Neural progenitor cell (in vitro differentiated cells): ENCODE measurements at regions not wholly inside any gene's neighbourhood (a gene's known extent, or its start where the extent isn't known, plus 50 kb on each side); places are given as distances from the start of the nearest gene placed in this dataset.
A peak's percentile ranks its signal among the peaks of the same experiment; 100 is the strongest.

Experiments used
- DNase-seq: peaks from one replicate; pipeline ENCODE4 v3.0.0-alpha.2; 2016; ENCODE audit warnings: low spot score
- H2AFZ ChIP-seq: fragments of 200-600 bp; sonication (generic); replicated peaks from 2 replicates; pipeline ENCODE4 v1.6.1; 2016; ENCODE audit warnings: antibody characterized with exemption
- H3F3A ChIP-seq: fragments of 200-600 bp; sonication (generic); 2 replicates; pipeline ENCODE4 v1.6.1; 2016; ENCODE audit warnings: antibody characterized with exemption, low read depth
- H3K27ac ChIP-seq: fragments of 200-600 bp; sonication (generic); 2 replicates; pipeline ENCODE4 v1.5.1; 2016; ENCODE audit warnings: mild to moderate bottlenecking
- H3K27me3 ChIP-seq: fragments of 200-600 bp; sonication (generic); 2 replicates; pipeline ENCODE4 v1.6.1; 2016; ENCODE audit warnings: mild to moderate bottlenecking, moderate library complexity
- H3K36me3 ChIP-seq: fragments of 200-600 bp; sonication (generic); 2 replicates; pipeline ENCODE4 v1.5.1; 2016
- H3K4me1 ChIP-seq: fragments of 200-600 bp; sonication (generic); 2 replicates; pipeline ENCODE4 v1.6.1; 2016; ENCODE audit warnings: mixed run types
- H3K4me2 ChIP-seq: fragments of 200-600 bp; sonication (generic); 2 replicates; pipeline ENCODE4 v1.6.1; 2016
- H3K4me3 ChIP-seq: fragments of 200-600 bp; sonication (generic); 2 replicates; pipeline ENCODE4 v1.5.1; 2016
- H3K79me2 ChIP-seq: fragments of 200-600 bp; sonication (generic); 2 replicates; pipeline ENCODE4 v1.6.1; 2016; ENCODE audit warnings: low read depth
- H3K9ac ChIP-seq: fragments of 200-600 bp; sonication (generic); 2 replicates; pipeline ENCODE4 v1.6.1; 2016
- H3K9me3 ChIP-seq: fragments of 200-600 bp; sonication (generic); 2 replicates; pipeline ENCODE4 v1.5.1; 2016; ENCODE audit warnings: low read depth
- H4K20me1 ChIP-seq: fragments of 200-600 bp; sonication (generic); 2 replicates; pipeline ENCODE4 v1.6.1; 2016; ENCODE audit warnings: low read depth
- H3K27ac Mint-ChIP-seq: 3 replicates; pipeline ENCODE4 v1.8.0; 2021; ENCODE audit warnings: mixed read lengths
- H3K27me3 Mint-ChIP-seq: 2 replicates; pipeline ENCODE4 v1.8.0; 2022; ENCODE audit warnings: low read depth, mild to moderate bottlenecking, inconsistent platforms, moderate library complexity, mixed read lengths; ENCODE audit not compliant: insufficient read depth
- H3K36me3 Mint-ChIP-seq: 3 replicates; pipeline ENCODE4 v1.8.0; 2021; ENCODE audit warnings: mixed read lengths
- H3K4me1 Mint-ChIP-seq: 3 replicates; pipeline ENCODE4 v1.8.0; 2021; ENCODE audit warnings: mixed read lengths
- H3K4me3 Mint-ChIP-seq: 3 replicates; pipeline ENCODE4 v1.8.0; 2021; ENCODE audit warnings: mild to moderate bottlenecking, moderate library complexity, mixed read lengths
- H3K9me3 Mint-ChIP-seq: 3 replicates; pipeline ENCODE4 v1.8.0; 2020; ENCODE audit warnings: mixed read lengths
- EZH2 ChIP-seq: fragments of 200-600 bp; sonication (generic); IDR thresholded peaks from 2 replicates; pipeline ENCODE4 v1.6.1; 2017; ENCODE audit warnings: antibody characterized with exemption, mild to moderate bottlenecking, moderate library complexity
- EZH2phosphoT487 ChIP-seq: fragments of 200-600 bp; sonication (generic); IDR thresholded peaks from 2 replicates; pipeline ENCODE4 v1.6.1; 2017; ENCODE audit warnings: antibody characterized with exemption
- TF ChIP-seq, protein P1 (sequence below): fragments of 200-600 bp; sonication (generic); IDR thresholded peaks from 2 replicates; pipeline ENCODE4 v1.5.1; 2017; ENCODE audit warnings: antibody characterized with exemption, mild to moderate bottlenecking

GRCh38 chr20:59413326-59413865 is 113.0 kb downstream of the EDN3 start:
- Mint-ChIP-seq H3K4me3 (no peak overlapping the region), H3K36me3 (no peaks in the 10 kb centered on the region), H3K4me1 (peaks cover 17% of the 10 kb centered on the region), H3K9me3 (peaks cover 7% of the 10 kb centered on the region), H3K27me3 (peaks cover 2% of the 10 kb centered on the region), H3K27ac (no peak overlapping the region)
- no peaks in the 10 kb centered on the region for H3K9me3 ChIP-seq
- peaks cover 19% of the 10 kb centered on the region for H3F3A ChIP-seq
- TF ChIP-seq EZH2phosphoT487, result no peak
- no peak for TF ChIP-seq EZH2
- TF ChIP-seq, protein P1, sequence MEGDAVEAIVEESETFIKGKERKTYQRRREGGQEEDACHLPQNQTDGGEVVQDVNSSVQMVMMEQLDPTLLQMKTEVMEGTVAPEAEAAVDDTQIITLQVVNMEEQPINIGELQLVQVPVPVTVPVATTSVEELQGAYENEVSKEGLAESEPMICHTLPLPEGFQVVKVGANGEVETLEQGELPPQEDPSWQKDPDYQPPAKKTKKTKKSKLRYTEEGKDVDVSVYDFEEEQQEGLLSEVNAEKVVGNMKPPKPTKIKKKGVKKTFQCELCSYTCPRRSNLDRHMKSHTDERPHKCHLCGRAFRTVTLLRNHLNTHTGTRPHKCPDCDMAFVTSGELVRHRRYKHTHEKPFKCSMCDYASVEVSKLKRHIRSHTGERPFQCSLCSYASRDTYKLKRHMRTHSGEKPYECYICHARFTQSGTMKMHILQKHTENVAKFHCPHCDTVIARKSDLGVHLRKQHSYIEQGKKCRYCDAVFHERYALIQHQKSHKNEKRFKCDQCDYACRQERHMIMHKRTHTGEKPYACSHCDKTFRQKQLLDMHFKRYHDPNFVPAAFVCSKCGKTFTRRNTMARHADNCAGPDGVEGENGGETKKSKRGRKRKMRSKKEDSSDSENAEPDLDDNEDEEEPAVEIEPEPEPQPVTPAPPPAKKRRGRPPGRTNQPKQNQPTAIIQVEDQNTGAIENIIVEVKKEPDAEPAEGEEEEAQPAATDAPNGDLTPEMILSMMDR, result no peak
- peak; percentile 52 for DNase-seq
- no peak overlapping the region for H3K9ac ChIP-seq
- peaks cover 23% of the 10 kb centered on the region for H3K4me1 ChIP-seq
- H3K27me3 ChIP-seq, result no peaks in the 10 kb centered on the region
- no peaks in the 10 kb centered on the region for H3K79me2 ChIP-seq
- H3K4me3 ChIP-seq, result no peak overlapping the region
- peak overlapping the region; percentile 42 for H2AFZ ChIP-seq
- H3K36me3 ChIP-seq, result no peaks in the 10 kb centered on the region
- peak overlapping the region; percentile 61 for H3K4me2 ChIP-seq
- peak overlapping the region; percentile 81 for H3K27ac ChIP-seq
- H4K20me1 ChIP-seq, result no peaks in the 10 kb centered on the region

DNA sequence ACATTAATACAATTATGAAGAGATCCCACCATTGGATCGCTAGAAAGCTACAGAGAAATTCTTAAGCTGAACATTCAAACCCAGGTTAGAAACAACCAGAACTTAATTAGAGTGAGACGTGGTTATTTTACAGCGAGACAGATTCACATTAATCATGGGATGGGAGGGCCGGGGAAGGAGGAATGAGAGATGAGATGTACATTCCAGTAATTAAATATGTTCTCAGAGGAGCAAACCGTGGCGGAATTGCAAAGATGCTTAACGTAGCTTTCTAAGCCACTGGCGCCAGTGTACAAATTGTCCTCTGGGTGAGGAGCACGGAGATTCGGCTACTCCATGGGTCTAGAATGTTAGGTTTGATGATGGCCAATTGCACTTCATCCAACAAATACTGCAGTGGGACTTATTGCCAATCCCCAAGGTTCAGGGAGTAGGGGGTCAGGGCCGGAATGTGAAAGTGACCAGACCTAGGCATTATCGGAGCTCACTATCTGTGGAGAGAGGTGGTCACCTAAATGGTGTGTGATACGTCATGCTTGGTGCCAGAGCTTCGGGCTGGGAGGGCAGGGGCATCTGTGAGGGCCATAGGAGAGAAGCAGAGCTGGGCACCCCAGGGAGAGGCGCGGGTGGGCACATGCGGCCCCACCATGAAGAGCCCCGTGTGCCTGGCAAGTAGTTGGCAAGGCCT is 114.7 kb downstream of the EDN3 start:
- no peaks in the 10 kb centered on the region for H3K36me3 Mint-ChIP-seq
- H3K27ac Mint-ChIP-seq, result no peak overlapping the region
- Histone ChIP-seq H3K4me3 (no peak overlapping the region), H3F3A (peaks cover 19% of the 10 kb centered on the region), H3K9me3 (no peaks in the 10 kb centered on the region), H3K9ac (no peak overlapping the region), H3K4me2 (no peak overlapping the region), H4K20me1 (no peaks in the 10 kb centered on the region), H3K27ac (no peak overlapping the region), H3K36me3 (no peaks in the 10 kb centered on the region), H3K4me1 (peaks cover 23% of the 10 kb centered on the region), H3K79me2 (no peaks in the 10 kb centered on the region), H2AFZ (no peak overlapping the region), H3K27me3 (no peaks in the 10 kb centered on the region)
- no peak for DNase-seq
- TF ChIP-seq, protein P1, result no peak
- TF ChIP-seq EZH2phosphoT487 (no peak), EZH2 (no peak)
- peaks cover 4% of the 10 kb centered on the region for H3K9me3 Mint-ChIP-seq
- peaks cover 5% of the 10 kb centered on the region for H3K27me3 Mint-ChIP-seq
- peaks cover 17% of the 10 kb centered on the region for H3K4me1 Mint-ChIP-seq
- no peak overlapping the region for H3K4me3 Mint-ChIP-seq

- no peak overlapping the region for H2AFZ ChIP-seq
- DNase-seq, result no peak
- Mint-ChIP-seq H3K4me1 (peaks cover 17% of the 10 kb centered on the region), H3K27ac (no peak overlapping the region), H3K4me3 (no peak overlapping the region), H3K36me3 (no peaks in the 10 kb centered on the region), H3K27me3 (peaks cover 3% of the 10 kb centered on the region), H3K9me3 (peaks cover 4% of the 10 kb centered on the region)
- H3K27ac ChIP-seq, result no peak overlapping the region
- no peaks in the 10 kb centered on the region for H3K79me2 ChIP-seq
- H3K36me3 ChIP-seq, result no peaks in the 10 kb centered on the region
- H3K4me1 ChIP-seq, result peaks cover 20% of the 10 kb centered on the region
- TF ChIP-seq EZH2, result no peak
- no peak for TF ChIP-seq EZH2phosphoT487
- TF ChIP-seq, protein P1, result no peak
- H3K4me3 ChIP-seq, result no peak overlapping the region
- no peaks in the 10 kb centered on the region for H4K20me1 ChIP-seq
- no peak overlapping the region for H3K9ac ChIP-seq
- no peaks in the 10 kb centered on the region for H3K9me3 ChIP-seq
- no peaks in the 10 kb centered on the region for H3K27me3 ChIP-seq
- H3K4me2 ChIP-seq, result no peak overlapping the region
- peaks cover 19% of the 10 kb centered on the region for H3F3A ChIP-seq
These were observed 116.5 kb downstream of the EDN3 start for GRCh38 chr20:59416916-59417315.
